ENCODE measurements at regions not wholly inside any gene's neighbourhood (a gene's known extent, or its start where the extent isn't known, plus 50 kb on each side); places are given as distances from the start of the nearest gene placed in this dataset.

DNA sequence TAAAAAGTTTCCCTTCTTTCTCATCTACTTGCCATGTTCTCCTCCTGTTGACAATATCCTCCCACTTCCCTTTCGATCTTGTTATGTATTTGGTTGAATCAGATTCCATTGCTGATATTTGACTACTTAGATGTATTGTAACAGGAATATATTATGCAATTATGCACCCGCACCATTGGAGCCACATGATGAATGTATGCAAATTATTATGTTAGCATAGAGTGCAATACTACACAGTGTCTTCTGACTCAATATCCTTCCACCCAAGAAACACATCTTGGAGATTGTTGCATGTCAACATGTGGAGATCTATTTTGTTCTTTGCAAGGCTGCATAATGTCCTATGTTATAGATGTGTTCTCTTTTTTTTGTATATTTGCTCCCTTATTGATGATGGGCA, 219.2 kb upstream of the RBFOX1 start:
- Histone ChIP-seq H3K4me3 (ENCODE audit: low read depth in 1 of 2, low read length in 1 of 2) (no peak overlapping the region), H3K9me3 (no peaks in the 10 kb centered on the region), H3K27me3 (no peaks in the 10 kb centered on the region), H3K36me3 (no peaks in the 10 kb centered on the region), H3K4me1 (ENCODE audit: control insufficient read depth in 1 of 2, insufficient read depth in 1 of 2, low read depth in 1 of 2, low read length in 1 of 2) (no peaks in the 10 kb centered on the region), H3K27ac (no peak overlapping the region)
- TF ChIP-seq, protein P1, sequence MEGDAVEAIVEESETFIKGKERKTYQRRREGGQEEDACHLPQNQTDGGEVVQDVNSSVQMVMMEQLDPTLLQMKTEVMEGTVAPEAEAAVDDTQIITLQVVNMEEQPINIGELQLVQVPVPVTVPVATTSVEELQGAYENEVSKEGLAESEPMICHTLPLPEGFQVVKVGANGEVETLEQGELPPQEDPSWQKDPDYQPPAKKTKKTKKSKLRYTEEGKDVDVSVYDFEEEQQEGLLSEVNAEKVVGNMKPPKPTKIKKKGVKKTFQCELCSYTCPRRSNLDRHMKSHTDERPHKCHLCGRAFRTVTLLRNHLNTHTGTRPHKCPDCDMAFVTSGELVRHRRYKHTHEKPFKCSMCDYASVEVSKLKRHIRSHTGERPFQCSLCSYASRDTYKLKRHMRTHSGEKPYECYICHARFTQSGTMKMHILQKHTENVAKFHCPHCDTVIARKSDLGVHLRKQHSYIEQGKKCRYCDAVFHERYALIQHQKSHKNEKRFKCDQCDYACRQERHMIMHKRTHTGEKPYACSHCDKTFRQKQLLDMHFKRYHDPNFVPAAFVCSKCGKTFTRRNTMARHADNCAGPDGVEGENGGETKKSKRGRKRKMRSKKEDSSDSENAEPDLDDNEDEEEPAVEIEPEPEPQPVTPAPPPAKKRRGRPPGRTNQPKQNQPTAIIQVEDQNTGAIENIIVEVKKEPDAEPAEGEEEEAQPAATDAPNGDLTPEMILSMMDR (IDR thresholded peaks at IDR 0.05), result no peak

DNA sequence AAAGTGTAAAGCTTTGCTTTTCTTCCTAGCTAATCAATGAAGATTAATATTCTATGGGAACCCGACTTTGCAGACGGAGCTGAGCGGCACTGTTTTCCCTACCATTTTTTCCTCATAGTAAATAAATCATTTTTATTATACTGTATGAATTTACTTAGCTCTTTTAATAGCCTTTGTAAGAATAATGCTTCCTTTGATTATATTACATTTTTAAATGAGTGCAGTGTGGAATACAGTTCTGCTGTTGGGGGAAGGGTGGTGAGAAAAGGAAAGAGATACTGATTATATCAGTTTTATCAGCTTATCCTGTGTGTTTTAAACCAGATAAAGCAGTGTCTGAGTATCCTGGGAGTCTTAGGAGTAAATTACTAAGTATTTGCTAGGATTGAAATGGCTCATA, 221.4 kb upstream of the RBFOX1 start:
- no peak overlapping the region for H3K27ac ChIP-seq
- TF ChIP-seq, protein P1 (IDR thresholded peaks at IDR 0.05), result no peak
- no peaks in the 10 kb centered on the region for H3K9me3 ChIP-seq
- H3K4me1 ChIP-seq (ENCODE audit: control insufficient read depth in 1 of 2, insufficient read depth in 1 of 2, low read depth in 1 of 2, low read length in 1 of 2), result no peaks in the 10 kb centered on the region
- H3K36me3 ChIP-seq, result no peaks in the 10 kb centered on the region
- no peak overlapping the region for H3K4me3 ChIP-seq (ENCODE audit: low read depth in 1 of 2, low read length in 1 of 2)
- H3K27me3 ChIP-seq, result no peaks in the 10 kb centered on the region

DNA sequence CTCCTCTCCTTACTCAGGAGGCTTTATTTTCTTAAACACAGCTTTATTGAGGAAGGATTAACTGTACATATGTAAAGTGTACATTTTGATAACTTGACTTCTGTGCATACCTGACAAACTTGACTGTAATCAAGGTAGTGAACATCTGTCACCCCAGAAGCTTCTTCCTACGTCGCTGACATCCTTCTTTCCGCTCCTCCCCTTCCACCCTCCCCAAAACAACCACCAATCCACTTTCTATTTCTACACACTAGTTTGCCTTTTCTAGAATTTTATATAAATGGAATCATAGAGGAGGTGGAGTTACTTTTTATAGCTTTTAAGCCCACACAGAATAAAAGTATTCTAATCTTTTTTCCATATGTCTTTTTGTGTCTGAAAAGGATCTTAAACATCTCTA, 225.2 kb upstream of the RBFOX1 start:
- Histone ChIP-seq H3K4me1 (ENCODE audit: control insufficient read depth in 1 of 2, insufficient read depth in 1 of 2, low read depth in 1 of 2, low read length in 1 of 2) (no peaks in the 10 kb centered on the region), H3K36me3 (no peaks in the 10 kb centered on the region), H3K9me3 (no peaks in the 10 kb centered on the region), H3K27me3 (no peaks in the 10 kb centered on the region), H3K27ac (no peak overlapping the region), H3K4me3 (ENCODE audit: low read depth in 1 of 2, low read length in 1 of 2) (no peak overlapping the region)
- TF ChIP-seq, protein P1 (IDR thresholded peaks at IDR 0.05), result no peak

DNA sequence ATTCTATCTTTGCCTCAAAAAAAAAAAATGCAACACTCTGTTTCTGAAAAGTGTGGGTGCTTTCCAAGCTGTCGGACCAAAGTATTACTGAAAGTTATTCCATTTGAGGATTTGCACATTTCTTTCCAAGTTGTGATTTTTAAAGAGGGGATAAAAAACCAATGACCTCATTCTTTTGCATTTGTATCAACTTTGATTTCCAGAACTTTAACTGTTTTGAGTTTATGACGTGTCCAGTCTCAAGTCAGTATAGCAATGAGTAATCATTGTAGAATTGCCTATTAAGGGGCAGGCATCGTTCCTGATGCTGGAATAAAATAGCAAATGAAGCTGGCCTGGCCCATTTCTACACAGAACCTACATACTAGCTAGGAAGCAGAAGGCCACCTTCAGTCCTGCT, 229.6 kb upstream of the RBFOX1 start:
- H3K4me1 ChIP-seq (ENCODE audit: control insufficient read depth in 1 of 2, insufficient read depth in 1 of 2, low read depth in 1 of 2, low read length in 1 of 2), result no peaks in the 10 kb centered on the region
- no peaks in the 10 kb centered on the region for H3K27me3 ChIP-seq
- TF ChIP-seq, protein P1 (IDR thresholded peaks at IDR 0.05), result no peak
- no peaks in the 10 kb centered on the region for H3K36me3 ChIP-seq
- no peak overlapping the region for H3K4me3 ChIP-seq (ENCODE audit: low read depth in 1 of 2, low read length in 1 of 2)
- no peak overlapping the region for H3K27ac ChIP-seq
- no peaks in the 10 kb centered on the region for H3K9me3 ChIP-seq

DNA sequence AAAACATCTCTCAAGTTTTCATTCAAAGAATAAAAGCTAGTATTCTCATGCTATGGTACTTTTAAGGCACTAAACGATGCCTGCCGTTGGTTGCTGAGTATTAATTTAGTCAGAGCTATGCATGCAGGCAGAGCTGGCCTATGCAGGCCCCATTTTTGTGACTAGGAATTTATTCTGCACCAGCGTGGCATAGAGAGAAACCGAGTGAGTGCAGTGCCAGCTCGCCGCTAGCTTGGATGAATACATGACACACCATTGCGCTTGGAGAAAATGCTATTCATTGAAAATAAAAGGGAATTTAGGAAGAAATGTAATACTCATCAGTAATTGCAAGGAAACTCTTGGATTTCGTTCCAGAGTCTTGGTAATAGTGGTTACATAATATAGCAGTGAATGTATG, 231.6 kb upstream of the RBFOX1 start:
- no peak overlapping the region for H3K27ac ChIP-seq
- H3K27me3 ChIP-seq, result no peaks in the 10 kb centered on the region
- H3K4me3 ChIP-seq (ENCODE audit: low read depth in 1 of 2, low read length in 1 of 2), result no peak overlapping the region
- TF ChIP-seq, protein P1 (IDR thresholded peaks at IDR 0.05), result no peak
- H3K9me3 ChIP-seq, result no peaks in the 10 kb centered on the region
- no peaks in the 10 kb centered on the region for H3K4me1 ChIP-seq (ENCODE audit: control insufficient read depth in 1 of 2, insufficient read depth in 1 of 2, low read depth in 1 of 2, low read length in 1 of 2)
- H3K36me3 ChIP-seq, result no peaks in the 10 kb centered on the region

DNA sequence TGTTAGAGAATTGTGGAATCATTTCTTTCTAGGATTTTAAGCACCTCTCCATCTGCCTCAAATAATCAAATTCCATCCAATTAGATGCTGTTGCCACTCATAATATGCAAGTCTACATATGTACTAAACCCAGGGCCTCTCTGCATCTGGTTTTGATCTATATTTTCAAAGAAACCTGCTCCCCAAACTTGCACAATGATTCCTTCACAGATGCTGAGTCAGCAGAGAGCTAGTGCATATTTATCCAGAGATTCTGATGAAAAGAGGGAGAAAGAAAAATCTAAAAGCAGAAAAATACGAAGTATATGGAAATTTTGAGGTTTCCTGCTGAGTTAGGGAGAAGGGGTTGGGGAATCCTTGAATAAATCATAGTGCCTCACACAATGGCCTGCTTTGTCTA, 235.1 kb upstream of the RBFOX1 start:
- H3K36me3 ChIP-seq, result no peaks in the 10 kb centered on the region
- no peaks in the 10 kb centered on the region for H3K4me1 ChIP-seq (ENCODE audit: control insufficient read depth in 1 of 2, insufficient read depth in 1 of 2, low read depth in 1 of 2, low read length in 1 of 2)
- TF ChIP-seq, protein P1 (IDR thresholded peaks at IDR 0.05), result no peak
- no peaks in the 10 kb centered on the region for H3K27me3 ChIP-seq
- H3K9me3 ChIP-seq, result no peaks in the 10 kb centered on the region
- H3K27ac ChIP-seq, result no peak overlapping the region
- no peak overlapping the region for H3K4me3 ChIP-seq (ENCODE audit: low read depth in 1 of 2, low read length in 1 of 2)

Measured in neutrophil (primary cell).